22Rv1 (cell line): ENCODE measurements at regions not wholly inside any gene's neighbourhood (a gene's known extent, or its start where the extent isn't known, plus 50 kb on each side); places are given as distances from the start of the nearest gene placed in this dataset.

Experiments
- ZFX ChIP-seq: fragments of 450-650 bp; IDR thresholded peaks from 2 replicates; pipeline ENCODE4 v1.6.1; 2017; ENCODE audit warnings: antibody characterized with exemption, borderline replicate concordance
- TF ChIP-seq, protein P1 (sequence below): fragments of 450-650 bp; IDR thresholded peaks from 2 replicates; pipeline ENCODE4 v1.5.1; 2017; ENCODE audit warnings: mild to moderate bottlenecking

DNA sequence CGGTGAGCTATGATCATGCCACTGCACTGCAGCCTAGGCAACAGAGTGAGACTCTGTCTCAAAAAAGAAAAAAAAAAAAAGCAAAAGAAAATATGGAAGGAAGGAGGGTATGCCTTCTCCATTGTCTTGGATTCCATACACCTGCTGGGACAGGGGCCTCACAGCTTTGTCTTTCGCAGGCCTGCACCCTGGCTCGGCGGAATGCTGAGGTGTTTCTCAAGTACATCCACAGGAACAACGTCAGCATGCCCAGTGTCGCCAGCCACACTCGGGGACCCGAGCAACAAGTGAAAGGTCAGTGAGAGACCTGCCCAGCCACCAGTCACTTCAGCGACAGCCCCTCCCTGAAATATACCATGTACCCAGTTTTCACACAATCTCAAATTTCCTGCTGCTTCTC, 288.5 kb upstream of the UMPS start:
- TF ChIP-seq, protein P1, sequence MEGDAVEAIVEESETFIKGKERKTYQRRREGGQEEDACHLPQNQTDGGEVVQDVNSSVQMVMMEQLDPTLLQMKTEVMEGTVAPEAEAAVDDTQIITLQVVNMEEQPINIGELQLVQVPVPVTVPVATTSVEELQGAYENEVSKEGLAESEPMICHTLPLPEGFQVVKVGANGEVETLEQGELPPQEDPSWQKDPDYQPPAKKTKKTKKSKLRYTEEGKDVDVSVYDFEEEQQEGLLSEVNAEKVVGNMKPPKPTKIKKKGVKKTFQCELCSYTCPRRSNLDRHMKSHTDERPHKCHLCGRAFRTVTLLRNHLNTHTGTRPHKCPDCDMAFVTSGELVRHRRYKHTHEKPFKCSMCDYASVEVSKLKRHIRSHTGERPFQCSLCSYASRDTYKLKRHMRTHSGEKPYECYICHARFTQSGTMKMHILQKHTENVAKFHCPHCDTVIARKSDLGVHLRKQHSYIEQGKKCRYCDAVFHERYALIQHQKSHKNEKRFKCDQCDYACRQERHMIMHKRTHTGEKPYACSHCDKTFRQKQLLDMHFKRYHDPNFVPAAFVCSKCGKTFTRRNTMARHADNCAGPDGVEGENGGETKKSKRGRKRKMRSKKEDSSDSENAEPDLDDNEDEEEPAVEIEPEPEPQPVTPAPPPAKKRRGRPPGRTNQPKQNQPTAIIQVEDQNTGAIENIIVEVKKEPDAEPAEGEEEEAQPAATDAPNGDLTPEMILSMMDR: no peak
- TF ChIP-seq ZFX: no peak
